Esophagus squamous epithelium (tissue), 4 donors: ENCODE measurements at regions not wholly inside any gene's neighbourhood (a gene's known extent, or its start where the extent isn't known, plus 50 kb on each side); places are given as distances from the start of the nearest gene placed in this dataset.

Source experiments
- CTCF ChIP-seq, 6 experiments: fragments of 450-650 bp in 4 of 6; fragments of 200-600 bp in 2 of 6; sonication (generic) in 2 of 6; IDR thresholded peaks; one replicate each; pipeline ENCODE4 v1.5.1; 2016 to 2019; ENCODE audit warnings: antibody characterized with exemption in 6 of 6, mild to moderate bottlenecking in 4 of 6, moderate library complexity in 4 of 6
- POLR2A ChIP-seq, 4 donors: fragments of 450-650 bp; IDR thresholded peaks; one replicate each; pipeline ENCODE4 v1.6.1; 2017; ENCODE audit warnings: antibody characterized with exemption in 4 of 4, mild to moderate bottlenecking in 4 of 4, moderate library complexity in 3 of 4

- TF ChIP-seq CTCF (IDR thresholded peaks at IDR 0.05) (no peak), POLR2A (IDR thresholded peaks at IDR 0.05) (no peak)
Measured at GRCh38 chr14:97723351-97723750, 926.2 kb downstream of the VRK1 start.
